Activated CD4-positive, alpha-beta T cell treated with anti-CD3 and anti-CD28 coated beads, Interleukin-2, amount 50 U/mL, for 48 hours (primary cell): ENCODE measurements at regions not wholly inside any gene's neighbourhood (a gene's known extent, or its start where the extent isn't known, plus 50 kb on each side); places are given as distances from the start of the nearest gene placed in this dataset.
"Not testable (repeated sequence)": the region's sequence is repeated elsewhere in the genome, so short reads cannot be mapped to it uniquely, and the experiment has no call there.

Experiments used
- DNase-seq, 2 experiments: peaks; one replicate each; pipeline ENCODE4 v3.0.0-alpha.2; 2020

DNA sequence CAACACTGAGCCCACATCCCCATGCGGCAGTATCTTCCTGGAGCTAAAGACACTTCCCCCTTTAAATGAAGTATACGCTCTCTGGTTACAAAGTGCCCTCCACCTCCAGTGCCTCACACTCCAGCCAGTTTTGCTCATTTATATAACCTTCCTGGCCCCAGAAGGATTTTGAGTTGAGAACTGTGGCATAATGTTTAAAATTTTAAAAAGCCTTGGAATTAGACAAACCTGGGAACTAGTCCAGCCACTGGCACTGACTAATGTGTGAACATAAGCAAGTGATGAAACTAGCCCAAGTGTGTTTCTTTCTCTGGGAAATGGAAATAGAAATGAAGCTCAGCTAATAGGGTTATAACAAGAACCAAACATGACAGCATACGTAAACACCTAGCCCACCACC lies 723.7 kb upstream of the USP15 start:
- DNase-seq, result no peak

DNA sequence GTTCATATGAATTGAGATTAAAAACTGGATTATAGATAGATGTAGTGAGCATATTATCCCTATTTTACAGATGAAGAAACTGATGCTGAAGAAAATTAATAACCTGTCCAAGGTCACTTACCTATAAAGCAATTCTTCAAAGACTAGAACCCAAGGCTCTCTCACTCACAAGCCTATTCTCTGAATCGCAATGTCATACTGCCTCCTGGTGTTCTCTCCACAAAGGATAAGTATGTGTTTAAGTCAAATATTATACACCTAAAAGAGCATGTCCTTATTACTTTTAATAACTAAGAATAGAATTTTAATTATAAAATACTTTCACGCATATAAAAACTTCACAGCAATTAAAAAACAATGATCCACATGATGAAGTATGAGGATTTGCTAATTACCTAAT lies 721.3 kb upstream of the USP15 start:
- no peak for DNase-seq

DNA sequence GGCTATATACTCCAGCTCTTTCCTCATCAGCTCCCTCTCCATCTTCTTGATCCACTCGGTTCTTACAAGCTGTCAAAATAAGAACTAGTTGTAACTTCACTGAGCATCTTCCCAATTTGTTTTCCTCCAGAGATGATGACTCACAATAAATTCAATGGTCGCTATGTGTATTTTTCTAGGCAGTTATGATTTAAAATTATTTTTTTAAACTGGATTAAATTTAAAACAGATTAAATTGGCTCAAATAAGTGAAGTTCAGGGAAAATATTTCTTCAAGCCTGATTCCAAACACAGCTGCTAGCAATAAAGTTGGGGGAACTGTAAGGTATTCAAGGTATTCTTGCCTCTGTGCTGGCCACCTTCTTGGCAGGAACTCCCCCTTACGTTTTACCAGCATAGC lies 717.7 kb upstream of the USP15 start:
- DNase-seq, result no peak

DNA sequence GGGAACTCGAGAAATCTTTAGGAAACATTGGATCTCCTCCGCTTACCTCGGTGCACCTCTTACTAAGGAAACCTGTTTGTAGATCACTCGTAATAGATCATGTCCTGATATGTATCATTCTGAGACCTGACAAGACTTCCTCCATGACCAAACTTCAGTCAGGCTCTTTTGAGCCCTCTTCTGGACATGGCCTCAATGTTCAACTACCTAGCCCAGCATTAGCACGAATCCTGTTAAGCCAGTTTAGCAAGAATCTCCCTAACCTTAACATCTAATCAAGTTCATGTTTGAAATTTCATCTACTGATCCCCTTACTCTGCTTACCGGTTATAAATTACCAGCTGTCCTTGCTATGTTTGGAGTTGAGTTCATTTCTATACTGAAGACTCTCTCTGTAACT lies 713.9 kb upstream of the USP15 start:
- DNase-seq, result no peak

DNA sequence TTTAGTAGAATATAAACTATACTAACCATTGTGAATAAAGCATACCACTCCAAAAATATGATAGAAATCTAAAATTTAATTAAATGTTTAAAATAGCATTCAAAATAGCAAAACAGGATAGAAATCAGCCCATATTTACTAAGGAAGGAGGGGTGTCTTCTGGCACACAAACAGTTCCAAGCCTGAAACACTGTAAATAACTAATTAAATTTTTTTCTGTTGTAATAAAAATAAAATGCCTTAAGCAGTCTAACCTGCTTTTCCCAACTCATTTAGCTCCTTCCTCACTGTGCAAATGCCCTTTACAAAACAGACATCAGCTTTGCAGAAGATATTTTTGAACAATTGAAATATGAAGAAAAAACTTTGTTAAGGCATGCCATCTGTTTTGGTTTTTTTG lies 707.1 kb upstream of the USP15 start:
- no peak for DNase-seq

DNA sequence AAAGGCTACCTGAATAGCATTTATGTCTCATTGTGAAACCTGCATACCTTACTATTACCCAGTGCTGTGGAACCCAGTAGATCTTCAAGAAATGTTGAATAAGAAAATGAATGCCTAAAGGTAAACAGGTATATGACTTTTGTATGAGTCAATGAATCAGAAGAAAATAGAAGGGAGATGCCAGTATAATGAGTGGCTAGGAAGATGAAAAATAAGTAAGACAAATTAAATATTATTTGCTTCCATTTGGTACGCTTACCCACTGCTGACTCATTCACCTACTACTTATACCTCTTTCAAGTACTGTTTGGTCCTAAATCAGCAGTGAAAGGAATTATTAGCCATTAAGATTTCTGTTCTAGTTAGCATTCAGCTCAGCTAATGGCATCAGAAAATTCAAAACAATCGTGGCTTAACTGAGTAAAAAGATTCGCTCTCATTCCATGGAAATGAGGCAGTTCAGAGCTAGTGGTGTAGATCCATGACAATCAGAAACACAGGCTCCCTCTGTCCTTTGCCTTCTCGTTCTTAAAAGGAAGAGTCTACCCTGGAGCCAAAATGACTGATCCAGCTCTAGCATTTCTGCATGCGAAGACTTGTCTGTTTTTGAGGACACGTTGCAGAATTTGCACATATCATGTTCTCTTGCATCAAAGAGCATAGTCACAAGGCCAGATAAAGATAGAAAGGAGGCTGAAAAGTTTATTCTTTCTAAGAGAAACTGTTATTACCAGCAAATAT lies 705.8 kb upstream of the USP15 start:
- no peak for DNase-seq

DNA sequence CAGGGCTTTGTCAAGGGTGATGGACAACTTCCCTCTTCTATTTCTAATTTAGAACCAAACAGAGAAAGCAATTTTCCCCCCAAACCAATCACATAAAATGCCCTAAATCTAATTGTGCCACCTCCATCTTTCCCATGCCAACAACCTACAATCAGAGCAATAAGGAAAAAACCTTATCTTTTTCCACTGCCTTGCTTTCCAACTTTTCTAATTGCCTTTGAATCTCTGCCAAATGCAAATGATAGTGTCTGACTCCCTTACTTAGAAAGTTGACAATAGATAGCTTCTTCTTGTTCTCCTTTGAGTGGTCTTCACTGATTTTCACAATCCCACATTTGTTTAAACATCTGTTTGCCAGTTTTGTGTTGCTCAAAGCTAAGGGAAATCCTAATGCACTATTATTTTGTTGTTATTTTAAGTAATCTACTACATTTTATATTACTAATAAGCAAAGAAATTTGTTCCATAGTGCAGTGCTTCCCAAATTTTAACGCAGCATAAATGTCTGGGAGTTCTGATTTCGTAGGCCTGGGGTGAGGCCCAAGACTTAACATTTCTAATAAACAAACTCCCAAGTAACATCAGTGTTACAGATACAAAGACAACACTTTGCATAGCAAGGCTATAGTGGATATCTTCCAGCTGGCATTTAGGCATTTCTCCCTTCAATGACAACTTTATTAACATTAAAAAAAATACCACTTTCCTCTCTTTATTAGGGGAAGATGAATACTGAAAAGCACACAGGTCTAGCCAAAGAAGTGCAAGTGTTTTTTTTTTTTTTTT lies 696.3 kb upstream of the USP15 start:
- DNase-seq, result no peak

DNA sequence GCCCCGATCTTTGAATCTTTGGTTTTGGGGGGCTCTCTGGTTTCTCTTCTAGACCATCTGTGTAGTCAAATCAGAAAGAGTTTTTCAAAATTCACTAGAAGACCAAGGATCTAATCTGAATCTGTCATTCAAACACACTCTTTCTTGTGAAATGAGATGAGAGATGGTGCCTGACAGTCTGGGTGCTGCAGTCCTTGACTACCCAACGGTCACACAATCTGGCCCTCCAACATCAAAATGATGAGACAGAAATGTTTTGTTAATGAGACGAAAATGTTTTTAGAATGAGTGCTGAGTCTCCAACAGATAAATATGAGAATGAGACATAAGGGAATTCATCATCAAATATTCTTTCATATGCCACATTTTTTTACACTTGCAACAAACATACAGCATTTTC lies 695.7 kb upstream of the USP15 start:
- DNase-seq, result no peak

DNA sequence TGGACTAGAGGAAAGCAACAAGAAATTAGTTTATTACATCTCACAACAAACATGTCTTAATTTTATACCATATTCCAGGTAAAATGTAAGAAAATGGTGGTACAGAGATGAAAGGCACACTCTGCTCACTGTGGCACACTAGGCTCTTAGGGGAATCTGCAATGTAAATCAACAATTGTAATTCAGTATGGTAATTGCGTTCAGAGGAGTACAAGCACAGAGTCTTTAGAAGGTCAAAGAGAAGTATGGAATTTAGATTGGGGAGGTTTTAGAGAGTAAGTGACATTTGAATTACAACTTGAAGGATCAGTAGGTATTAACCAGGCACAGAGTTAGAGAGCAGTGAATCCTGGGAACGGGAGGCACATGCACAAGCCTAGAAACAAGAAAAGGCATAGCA lies 694.0 kb upstream of the USP15 start:
- DNase-seq, result no peak

DNA sequence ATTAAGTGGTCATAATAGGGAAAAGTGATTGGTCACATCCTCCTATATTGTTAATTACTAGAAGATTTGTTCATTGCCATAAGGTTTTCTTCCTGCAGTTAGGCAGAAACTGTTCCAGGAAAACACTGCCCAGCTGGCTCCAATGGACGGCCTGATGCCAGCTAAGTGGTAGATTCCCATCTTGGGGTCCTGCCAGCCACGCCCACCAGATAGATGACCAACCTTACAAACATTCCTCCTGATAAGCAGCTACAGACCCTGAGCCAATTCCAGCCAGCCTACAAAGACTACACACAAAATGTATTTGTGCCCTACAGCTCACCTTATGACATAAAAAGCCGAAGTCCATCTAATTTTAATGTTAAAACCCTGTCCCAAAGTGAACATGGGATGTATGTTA lies 685.9 kb upstream of the USP15 start:
- no peak for DNase-seq

DNA sequence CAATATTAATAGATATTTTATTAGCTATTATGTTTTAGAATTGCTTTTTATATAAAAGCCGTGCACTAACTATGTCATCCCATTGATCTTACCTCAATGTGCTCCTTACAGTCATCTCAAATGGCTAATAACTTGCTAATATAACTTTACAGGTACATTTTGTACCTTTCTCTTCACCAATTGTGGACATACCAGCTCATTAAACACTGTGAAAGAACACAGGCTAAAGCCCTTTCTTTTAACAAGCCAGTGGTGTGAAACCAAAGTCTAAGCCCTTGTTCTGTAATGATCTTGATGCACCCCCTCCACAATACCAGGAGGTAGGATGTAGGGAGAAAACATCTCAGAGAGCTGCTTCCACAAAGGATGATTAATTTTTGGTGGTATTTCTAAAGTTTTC lies 675.3 kb upstream of the USP15 start:
- DNase-seq, result no peak

DNA sequence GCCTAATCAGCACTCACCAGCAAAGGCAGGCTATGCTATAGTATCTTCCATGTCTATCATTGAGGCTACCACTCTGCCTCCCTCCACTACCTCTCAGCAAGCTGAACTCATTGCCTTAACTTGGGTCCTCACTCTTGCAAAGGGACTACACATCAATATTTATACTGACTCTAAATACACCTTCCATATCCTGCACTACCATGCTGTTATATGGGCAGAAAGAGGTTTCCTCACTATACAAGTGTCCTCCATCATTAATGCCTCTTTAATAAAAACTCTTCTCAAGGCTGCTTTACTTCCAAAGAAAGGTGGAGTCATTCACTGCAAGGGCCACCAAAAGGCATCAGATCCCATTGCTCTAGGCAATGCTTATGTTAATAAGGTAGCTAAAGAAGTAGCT lies 669.3 kb upstream of the USP15 start:
- not testable (repeated sequence) for DNase-seq

DNA sequence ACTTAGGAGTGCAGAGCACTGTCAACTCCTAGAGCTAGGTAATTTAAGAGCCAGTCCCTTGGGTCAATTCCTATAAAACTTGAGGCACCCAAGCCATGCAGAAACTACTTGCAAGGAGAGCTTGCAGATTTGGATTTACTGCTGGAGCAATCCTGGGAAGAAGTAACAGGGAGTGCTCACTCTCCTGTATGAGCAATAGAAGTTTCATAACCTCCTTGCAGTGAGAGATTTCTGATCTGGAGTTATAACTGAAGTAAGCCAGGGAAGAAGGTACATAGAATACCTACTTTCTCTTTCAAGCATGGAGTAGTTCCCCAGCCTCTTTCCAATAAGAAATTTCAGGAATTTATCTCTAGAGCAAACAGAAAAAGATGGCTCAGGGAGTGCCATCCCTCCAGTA lies 650.1 kb upstream of the USP15 start:
- no peak for DNase-seq

DNA sequence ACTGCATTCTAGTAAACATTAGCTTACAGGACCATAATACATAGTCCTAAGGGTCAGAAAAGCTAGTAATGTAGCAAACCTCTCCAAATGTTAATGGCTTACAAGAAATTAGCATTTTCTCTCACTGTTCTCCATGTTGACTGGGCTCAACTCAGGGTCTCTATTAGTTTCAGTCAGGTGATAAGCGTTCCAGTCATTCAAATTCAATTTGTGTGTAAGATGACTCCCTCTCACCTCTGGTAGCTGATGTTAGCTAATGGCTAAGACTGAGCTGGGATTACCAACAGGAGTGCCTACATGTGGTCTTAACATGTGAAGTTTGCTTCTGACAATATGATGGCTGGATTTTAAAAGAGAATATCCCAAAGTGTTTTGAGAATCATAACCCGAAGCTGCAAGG lies 630.5 kb upstream of the USP15 start:
- no peak for DNase-seq

DNA sequence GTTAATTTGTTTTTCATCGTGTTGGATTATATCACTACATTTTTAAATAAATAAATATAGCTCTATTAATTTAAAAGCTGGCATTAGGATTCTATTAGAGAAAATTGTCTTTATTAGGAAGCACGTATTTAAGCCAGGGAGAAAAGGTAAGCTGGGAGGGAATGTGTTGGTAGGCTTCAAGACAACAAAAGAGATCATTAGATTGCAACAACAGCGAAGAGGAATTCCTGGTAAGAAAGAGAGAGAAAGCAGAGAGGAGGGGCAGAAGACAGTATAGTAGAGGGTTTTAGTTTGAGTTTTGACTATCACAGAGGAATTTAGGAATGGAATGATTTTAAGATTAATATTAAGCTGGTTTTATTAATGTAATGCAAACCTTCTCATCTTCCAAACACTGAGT lies 613.6 kb upstream of the USP15 start:
- DNase-seq, result no peak

DNA sequence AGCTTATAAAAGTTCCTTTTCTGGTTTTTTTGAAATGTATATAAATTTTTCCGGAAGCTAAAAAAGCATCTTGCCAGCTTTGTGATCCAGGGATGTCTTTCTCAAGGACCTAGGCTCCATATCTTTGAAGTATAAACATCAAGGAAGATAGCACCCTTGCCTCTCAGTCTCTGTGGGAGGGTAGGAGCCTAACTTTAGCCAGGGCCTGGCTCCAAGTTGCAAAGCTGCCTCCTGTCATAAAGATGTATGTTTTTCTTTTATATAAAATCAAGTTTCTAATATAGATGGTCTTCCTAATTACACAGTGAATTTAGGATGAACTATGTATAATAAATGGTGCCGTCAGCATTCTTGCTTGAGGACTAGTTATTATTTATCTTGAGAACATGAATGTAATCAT lies 612.6 kb upstream of the USP15 start:
- no peak for DNase-seq

DNA sequence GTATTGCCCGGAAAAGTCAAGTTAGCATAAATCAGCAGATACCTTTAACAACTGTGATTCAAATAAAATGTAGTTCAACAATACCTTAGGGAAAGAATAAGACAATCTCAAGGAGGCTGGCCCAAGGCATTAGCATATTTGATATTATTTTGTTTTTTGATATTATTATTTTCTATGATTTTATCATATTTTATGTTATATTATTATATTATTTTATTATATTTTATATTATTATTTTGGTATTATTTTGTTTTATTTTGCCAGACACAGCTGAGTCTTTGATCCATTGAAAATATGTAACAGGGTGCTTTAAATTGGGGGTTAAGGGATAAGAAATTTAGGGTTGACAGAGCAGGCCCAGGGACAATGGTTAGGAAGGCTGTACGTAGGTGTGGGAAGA lies 607.9 kb upstream of the USP15 start:
- DNase-seq, result no peak

DNA sequence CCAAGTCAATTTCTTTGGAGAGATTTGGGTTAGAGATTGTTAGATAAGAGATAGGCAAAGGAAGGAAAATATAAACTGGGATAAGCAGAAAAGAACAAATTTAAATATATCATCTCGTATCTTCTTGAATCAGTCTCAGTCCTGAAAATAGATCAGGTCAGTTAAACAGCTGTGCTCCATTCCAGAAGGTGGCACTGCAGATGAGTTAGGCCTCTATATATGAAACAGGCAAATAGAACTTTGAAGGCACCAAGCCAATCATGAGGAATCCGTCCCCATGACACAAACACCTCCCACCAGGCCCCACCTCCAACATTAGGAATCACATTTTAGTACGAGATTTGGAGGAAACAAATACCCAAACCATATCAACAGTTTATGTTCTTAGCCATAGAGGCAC lies 605.5 kb upstream of the USP15 start:
- DNase-seq, result no peak

DNA sequence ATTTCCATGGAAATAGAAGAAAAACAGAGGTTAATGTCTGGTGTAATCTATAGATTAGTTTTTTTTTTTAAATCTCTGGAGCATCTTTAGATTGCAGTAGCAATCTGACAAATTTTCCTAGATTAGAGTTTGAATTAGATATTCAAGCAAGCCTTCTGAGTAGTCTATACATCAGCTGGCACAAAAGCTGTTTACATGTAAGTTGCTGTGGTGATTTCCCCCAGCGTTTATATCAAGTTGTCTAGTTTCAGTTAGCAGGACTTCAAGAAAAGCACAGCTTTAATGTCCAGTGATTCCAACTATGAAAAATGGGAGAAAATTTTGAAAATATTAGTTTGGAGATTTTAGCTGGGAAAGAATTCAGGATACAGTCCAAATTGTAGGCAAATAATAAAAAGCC lies 605.0 kb upstream of the USP15 start:
- no peak for DNase-seq

DNA sequence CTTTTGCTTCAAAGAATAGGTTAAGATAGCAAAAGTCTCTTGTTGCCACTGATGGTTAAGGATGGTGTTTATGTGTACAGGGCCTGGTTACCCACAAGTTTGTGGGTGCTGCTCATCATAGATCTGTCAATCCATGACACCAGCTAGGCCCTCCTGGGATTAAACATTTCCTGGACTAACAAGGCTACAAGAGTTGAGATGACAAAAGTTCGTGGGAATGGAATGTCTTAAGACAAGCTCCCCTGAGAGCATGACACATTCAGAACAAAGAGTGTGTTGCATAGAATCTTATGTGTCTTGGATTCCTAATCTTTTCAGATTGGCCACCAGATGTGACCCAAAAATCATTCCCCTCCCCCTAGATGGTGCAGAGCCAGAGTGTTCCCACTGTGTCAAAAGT lies 592.5 kb upstream of the USP15 start:
- DNase-seq, result no peak

DNA sequence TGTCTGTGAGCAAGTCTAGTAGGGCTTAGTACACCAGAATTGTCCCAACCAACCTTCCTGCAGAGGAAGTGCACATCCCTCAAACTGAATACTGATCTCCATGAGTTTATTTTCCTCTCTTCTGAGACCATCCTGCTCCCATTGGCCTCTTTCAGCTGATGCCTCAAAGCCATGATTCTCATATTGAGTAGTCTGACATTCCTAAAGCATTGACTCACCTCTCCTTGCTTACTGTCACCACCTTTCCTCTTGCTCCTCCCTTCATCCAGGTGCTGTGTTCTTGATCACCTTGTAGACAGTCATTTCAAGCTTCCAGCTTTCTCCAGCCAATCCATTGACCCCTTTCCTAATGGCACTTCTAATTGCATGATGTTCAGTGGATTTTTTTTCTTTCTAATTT lies 583.7 kb upstream of the USP15 start:
- DNase-seq, result no peak

DNA sequence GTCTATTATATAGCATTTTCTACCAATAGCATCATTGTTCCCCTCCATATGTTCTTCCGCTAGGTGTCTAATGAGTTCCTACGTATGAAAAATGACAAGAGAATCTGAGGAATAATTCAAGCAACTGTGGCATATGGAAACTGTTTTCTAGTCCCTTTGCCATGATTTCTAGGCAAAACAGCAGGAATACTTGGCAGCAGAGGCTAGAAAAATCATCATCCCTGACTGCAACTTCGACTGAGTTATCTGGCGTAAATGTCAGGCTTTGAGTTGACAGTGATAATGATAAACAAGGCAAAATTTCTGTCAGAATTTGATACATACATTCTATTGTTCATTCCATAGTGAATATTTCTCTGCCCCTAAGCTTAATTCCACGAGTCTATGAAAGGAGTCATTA lies 572.8 kb upstream of the USP15 start:
- no peak for DNase-seq

DNA sequence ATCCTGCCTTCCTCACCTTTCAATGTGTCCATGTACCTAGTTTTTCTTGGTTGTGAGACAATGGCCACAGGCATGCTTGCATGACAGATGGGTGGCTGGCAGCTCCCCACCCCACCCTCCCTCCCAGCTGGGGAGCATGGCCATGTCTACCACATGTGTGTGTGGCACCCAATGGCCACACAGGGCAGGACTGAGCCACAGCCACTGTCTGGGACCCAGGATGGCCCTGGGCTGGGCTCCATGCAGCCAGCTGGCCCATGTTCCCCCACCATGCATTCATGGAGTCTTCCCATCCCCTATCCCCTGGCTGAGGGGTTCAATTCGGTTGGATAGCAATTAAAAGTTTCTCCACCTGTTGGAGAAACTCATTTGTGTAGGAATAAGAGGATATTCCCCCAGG lies 566.0 kb upstream of the USP15 start:
- no peak for DNase-seq

DNA sequence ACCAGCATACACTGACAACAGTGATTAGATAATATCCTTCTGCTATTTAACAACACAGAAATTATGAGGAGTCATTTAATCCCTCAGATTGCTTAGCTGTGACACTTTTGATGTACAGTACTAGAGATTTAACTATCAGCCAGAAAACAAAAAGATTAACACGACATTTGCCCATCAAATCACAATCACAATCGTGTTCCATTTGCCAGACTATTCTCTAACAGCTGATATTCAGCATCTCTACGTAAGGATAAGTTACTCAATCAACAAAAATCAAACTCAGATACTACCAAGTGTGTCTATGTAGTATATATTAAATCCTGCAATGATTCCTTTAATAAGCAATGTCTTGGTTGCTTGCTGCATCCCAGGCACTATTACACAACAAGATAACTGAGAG lies 558.7 kb upstream of the USP15 start:
- DNase-seq, result no peak

DNA sequence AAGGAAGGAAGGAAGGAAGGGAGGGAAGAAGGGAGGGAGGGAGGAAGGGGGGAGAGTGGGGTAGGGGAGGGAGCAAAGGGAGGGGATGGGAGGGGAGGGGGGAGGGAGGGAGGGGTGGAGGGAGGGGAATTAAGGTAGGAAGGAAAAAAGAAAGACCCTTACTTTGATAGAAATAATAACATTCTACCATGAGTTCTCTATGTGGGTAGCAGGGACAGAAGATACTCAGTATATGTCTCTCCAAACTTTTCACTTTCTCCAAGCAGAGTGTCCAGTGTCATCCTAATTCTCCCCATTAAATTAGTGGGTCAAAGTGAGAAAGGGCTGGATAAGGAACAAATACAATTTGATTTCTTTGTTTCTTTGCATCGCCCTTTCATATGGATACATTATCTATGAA lies 553.4 kb upstream of the USP15 start:
- DNase-seq, result no peak
